ENCODE measurements at regions not wholly inside any gene's neighbourhood (a gene's known extent, or its start where the extent isn't known, plus 50 kb on each side); places are given as distances from the start of the nearest gene placed in this dataset.

DNA sequence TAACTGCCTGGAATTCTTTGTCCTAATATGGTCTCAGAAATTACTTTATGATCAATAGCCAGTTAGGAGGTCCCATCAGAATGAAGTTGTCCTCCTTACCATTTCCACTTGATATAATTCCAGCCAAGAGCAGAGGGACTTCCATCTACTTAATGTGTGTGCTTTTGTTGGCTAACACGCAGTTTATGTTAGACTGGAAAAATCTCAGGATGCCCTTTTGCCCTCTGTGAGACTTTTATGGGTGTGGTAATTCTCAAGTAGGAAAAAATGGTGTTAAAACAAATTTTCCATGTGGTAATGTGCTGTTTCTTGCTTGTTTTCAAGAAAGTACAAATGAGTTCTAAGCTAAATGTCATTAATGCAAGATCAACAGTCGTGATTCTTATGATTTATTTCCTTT, 327.1 kb downstream of the MTRR start:
- TF ChIP-seq EZH2 (conservative IDR thresholded peaks at IDR 0.05; ENCODE audit: low read depth, low read length) (no peak), PHF8 (CRISPR knock-in tag; IDR thresholded peaks at IDR 0.05) (no peak), ZNF10 (CRISPR knock-in tag; IDR thresholded peaks at IDR 0.05; ENCODE audit: borderline replicate concordance, low read depth) (no peak), CREB3 (CRISPR knock-in tag; IDR thresholded peaks at IDR 0.05) (no peak), ZBTB26 (CRISPR knock-in tag; IDR thresholded peaks at IDR 0.05; ENCODE audit: borderline replicate concordance) (no peak), POLR2A (IDR thresholded peaks at IDR 0.05; ENCODE audit: insufficient read depth in 1 of 2, low read depth in 2 of 2, low read length in 2 of 2) (no peak), POLR2AphosphoS2 (IDR thresholded peaks at IDR 0.05; ENCODE audit: low read depth, low read length) (no peak), ARHGAP35 (CRISPR knock-in tag; IDR thresholded peaks at IDR 0.05; ENCODE audit: borderline replicate concordance) (no peak), SMAD1 (CRISPR knock-in tag; IDR thresholded peaks at IDR 0.05; ENCODE audit: borderline replicate concordance, low read depth) (no peak)
- TF ChIP-seq, protein P1, sequence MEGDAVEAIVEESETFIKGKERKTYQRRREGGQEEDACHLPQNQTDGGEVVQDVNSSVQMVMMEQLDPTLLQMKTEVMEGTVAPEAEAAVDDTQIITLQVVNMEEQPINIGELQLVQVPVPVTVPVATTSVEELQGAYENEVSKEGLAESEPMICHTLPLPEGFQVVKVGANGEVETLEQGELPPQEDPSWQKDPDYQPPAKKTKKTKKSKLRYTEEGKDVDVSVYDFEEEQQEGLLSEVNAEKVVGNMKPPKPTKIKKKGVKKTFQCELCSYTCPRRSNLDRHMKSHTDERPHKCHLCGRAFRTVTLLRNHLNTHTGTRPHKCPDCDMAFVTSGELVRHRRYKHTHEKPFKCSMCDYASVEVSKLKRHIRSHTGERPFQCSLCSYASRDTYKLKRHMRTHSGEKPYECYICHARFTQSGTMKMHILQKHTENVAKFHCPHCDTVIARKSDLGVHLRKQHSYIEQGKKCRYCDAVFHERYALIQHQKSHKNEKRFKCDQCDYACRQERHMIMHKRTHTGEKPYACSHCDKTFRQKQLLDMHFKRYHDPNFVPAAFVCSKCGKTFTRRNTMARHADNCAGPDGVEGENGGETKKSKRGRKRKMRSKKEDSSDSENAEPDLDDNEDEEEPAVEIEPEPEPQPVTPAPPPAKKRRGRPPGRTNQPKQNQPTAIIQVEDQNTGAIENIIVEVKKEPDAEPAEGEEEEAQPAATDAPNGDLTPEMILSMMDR (CRISPR knock-in tag; IDR thresholded peaks at IDR 0.05): no peak
